HG02938 (cell line): ENCODE measurements at regions not wholly inside any gene's neighbourhood (a gene's known extent, or its start where the extent isn't known, plus 50 kb on each side); places are given as distances from the start of the nearest gene placed in this dataset.
"Not testable (repeated sequence)": the region's sequence is repeated elsewhere in the genome, so short reads cannot be mapped to it uniquely, and the experiment has no call there.

ENCODE experiments used
- ATAC-seq: cut with Tn5 transposase; IDR thresholded peaks from one replicate; pipeline ENCODE4 v1.9.1; 2021; ENCODE audit warnings: mild to moderate bottlenecking, moderate library complexity; ENCODE audit not compliant: unreplicated experiment

GRCh38 chr2:21754164-21754788, 630.5 kb downstream of the TDRD15 start:
- no peak for ATAC-seq

- ATAC-seq: no peak
These were observed 634.1 kb downstream of the TDRD15 start for GRCh38 chr2:21757805-21758430.

- ATAC-seq: no peak
These were observed 636.1 kb downstream of the TDRD15 start for GRCh38 chr2:21759819-21760218.

DNA sequence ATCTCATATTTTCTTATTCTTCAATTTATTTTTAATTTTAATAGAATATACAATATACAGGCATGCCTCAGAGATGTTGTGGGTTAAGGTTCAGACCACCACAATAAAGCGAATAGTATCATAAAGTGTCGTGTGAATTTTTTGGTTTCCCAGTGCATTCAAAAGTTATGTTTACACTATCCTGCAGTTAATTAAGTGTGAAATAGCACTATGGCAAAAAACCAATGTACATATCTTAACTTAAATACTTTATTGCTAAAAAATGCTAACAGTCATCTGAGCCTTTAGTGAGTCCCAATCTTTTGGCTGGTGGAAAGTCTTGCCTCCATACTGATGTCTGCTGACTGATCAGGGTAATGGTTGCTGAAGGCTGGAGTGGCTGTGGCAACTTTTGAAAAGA, 637.6 kb downstream of the TDRD15 start:
- no peak for ATAC-seq

DNA sequence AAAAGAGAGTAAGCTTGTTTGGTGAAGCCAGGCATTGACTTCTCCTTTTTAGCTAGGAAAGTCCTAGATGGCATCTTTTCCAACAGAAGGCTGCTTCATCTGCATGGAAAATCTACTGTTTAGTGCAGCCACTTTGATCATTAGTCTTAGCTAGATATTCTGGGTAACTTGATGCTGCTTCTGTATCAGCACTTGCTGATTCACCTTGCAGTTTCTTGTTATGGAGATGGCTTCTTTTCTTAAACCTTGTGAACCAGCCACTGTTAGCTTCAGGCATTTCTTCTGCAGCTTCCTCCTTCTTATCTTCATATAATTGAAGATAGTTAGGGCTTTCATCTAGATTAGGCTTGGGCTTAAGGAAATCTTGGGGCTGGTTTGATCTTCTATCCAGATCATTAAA, 639.7 kb downstream of the TDRD15 start:
- ATAC-seq: no peak

GRCh38 chr2:21770787-21771186, 647.0 kb downstream of the TDRD15 start:
- no peak for ATAC-seq

GRCh38 chr2:21772624-21773023, 648.9 kb downstream of the TDRD15 start:
- no peak for ATAC-seq

- ATAC-seq: no peak
These were observed 649.4 kb downstream of the TDRD15 start for GRCh38 chr2:21773168-21773567.

DNA sequence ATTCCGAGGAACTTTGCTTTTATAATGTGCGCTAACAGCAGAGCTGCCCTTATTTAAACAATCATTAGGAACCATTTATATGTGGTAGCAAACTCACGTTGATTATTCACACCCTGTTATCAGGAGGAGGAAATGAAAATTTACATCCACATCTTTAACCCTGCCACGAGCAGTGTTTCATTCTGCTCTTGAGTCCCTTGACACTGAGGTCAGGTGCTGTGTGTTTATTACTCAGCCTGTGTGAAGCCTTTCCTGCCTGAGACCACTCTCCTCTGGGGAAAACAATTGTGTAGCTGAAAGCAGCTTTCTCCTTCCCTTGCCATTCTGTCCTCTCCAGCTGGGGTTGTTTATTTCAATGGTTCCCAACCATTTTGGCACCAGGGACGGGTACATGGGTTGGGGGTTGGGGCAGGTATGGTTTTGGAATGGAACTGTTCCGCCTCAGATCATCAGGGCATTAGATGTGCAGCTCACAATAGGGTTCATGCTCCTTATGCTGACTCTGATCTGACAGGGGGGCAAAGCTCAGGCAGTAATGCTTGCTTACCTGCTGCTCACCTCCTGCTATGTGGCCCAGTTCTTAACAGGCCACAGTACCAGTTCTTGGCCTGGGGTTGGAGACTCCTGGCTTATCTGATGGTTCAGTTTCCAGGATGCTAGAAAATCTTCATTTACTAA, 651.1 kb downstream of the TDRD15 start:
- no peak for ATAC-seq

GRCh38 chr2:21779786-21780185, 656.0 kb downstream of the TDRD15 start:
- ATAC-seq: no peak

- ATAC-seq: no peak
These were observed 658.2 kb downstream of the TDRD15 start for GRCh38 chr2:21781962-21782361.

DNA sequence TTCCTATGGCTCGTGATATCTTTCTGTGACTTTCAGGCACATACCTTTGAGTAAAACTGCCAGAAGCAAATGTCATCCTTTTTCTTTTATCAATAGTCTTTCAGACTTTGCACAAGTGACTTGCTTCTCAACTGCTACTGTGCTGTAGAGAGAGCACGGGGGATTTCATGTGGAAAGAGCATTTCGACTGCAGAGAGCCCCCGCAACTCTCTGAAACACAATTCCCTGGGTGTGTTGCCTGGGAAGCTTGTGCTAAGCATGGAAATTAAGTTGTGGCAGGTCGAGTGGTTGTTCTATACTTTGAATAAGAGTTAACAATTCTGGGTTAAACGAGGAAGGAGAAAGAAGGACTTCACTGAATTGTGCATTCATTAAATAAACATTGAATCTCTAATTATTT, 659.1 kb downstream of the TDRD15 start:
- ATAC-seq: no peak

- ATAC-seq: no peak
These were observed 664.2 kb downstream of the TDRD15 start for GRCh38 chr2:21787941-21788340.

GRCh38 chr2:21790311-21790710, 666.5 kb downstream of the TDRD15 start:
- ATAC-seq: not testable (repeated sequence)

DNA sequence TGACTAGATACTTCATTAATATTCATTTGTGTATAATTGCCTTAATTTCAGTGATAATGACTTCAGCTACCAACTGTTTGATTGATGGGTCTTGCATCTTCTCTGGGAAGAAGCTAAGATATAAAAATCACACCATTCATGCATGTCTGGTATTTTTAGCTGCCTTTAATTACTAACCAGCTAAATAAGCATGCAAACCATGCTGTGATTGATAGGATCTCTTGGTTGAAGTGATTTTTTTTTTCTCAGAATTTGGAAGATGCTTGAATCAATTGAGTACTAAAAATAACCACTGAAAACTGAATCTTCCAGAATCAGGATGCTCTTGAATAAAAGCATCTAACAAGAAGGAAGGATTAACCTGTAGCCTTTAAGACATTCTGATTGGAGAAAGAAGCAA, 668.8 kb downstream of the TDRD15 start:
- ATAC-seq: no peak

DNA sequence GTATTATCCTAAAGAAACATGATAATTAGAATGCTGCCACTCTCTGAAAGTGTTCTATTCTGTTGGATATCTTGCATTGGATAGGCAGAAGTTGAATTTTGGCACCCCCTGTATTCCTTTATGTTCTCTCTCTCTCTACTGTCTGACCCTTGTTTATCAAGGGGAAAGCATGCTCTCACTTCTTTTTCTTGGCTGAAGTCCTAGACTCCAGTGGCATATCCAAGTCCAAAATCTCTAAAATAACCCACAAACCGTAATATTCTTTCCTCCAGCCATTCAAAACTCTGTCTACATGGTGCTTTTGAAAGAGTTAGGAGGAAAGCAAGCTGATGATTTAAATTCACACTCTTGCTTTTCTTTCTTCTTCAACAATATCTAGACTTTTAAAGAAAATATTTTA, 669.7 kb downstream of the TDRD15 start:
- ATAC-seq: no peak

- no peak for ATAC-seq
These were observed 670.8 kb downstream of the TDRD15 start for GRCh38 chr2:21794611-21795010.

GRCh38 chr2:21800356-21800755, 676.6 kb downstream of the TDRD15 start:
- no peak for ATAC-seq

DNA sequence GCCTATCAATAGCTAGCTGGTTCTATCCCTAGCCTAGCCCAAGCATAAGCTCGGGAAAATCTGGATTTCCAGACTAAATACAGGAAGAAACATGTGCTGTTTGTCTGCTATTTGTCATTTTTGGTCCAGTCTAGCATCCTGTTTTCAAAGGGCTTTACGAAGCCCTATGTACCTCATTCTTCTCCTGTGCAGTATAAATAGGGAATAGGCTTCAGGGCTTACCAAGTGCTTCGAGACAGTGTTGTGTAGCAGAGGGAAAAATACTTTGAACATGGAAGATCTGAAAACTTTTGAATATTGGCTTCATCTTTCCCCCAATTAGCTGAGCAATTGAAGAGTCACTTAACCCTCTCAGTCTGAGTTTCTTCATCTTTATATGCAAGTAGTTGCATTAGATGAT, 679.8 kb downstream of the TDRD15 start:
- ATAC-seq: no peak

- no peak for ATAC-seq
These were observed 680.4 kb downstream of the TDRD15 start for GRCh38 chr2:21804151-21804550.

DNA sequence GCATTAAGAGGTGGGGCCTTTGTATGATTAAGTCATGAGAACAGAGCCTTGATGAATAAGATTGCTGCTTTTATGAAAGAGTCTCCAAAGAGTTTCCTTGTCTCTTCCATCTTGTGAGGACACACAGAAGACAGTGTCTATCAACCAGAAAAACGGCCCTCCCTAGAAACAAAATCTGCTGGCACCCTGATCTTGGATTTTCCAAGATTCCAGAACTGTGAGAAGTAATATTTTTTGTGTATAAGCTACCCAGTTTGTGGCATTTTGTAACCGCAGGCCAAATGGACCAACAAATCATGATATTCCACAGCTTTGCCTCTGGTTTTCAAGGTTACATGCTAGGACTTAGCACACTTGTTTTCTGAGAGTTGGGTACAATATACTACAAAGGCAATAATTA, 687.8 kb downstream of the TDRD15 start:
- no peak for ATAC-seq

GRCh38 chr2:21812766-21813165, 689.0 kb downstream of the TDRD15 start:
- ATAC-seq: no peak
